ENCODE measurements at regions not wholly inside any gene's neighbourhood (a gene's known extent, or its start where the extent isn't known, plus 50 kb on each side); places are given as distances from the start of the nearest gene placed in this dataset.
"Not testable (repeated sequence)": the region's sequence is repeated elsewhere in the genome, so short reads cannot be mapped to it uniquely, and the experiment has no call there.

DNA sequence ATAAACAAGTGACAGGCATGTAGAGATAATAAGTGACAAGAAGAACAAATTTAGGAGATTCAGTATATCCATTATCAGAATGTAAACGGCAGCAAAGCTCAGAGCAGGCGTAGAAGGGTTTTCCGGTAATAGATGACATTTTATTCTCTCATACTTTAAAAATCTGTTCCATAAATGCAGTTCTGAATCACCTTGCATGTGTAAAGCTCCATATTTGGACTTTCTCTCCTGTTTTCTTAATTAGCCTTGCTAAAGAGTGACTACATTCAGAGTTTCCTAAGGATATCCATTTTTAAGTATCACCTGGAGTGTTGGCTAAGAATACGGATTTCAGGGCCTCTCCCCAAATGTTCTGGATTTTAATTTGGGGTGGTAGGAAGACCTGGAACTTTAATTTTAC is 122.0 kb downstream of the SPP2 start:
- intact Hi-C loops (cut with micrococcal nuclease; ENCODE audit: unreplicated experiment) = no loop called here
- H3K27me3 Mint-ChIP-seq (ENCODE audit: unreplicated experiment) = no peaks in the 10 kb centered on the region
- BruUV-seq (replicated peaks) = no TSS peak

DNA sequence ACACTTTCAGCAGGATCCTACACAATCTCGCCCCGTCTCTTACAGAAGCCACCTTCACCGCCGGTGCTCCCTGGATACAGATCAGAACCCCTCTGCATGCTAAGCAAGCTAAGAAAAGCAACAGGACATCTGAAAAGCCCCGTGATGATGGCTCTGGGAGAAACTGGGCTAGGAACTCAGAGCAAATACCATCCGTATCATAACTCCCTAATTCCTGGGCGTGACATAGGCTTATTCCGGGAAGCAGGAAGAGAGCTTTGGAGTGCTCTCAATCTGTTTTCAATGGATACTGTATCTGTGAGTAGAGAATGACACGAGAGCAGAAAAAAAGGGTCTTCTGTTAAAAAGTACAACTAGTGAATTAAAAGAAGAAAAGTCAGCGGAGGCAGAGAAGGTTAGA is 121.6 kb downstream of the SPP2 start:
- Mint-ChIP-seq H3K4me3 (ENCODE audit: low read depth, unreplicated experiment) (no peak overlapping the region), H3K27me3 (ENCODE audit: unreplicated experiment) (no peaks in the 10 kb centered on the region), H3K9me3 (ENCODE audit: low read depth, unreplicated experiment) (no peaks in the 10 kb centered on the region), H3K27ac (ENCODE audit: unreplicated experiment) (no peak overlapping the region), H3K4me1 (ENCODE audit: low read depth, unreplicated experiment) (peaks cover 23% of the 10 kb centered on the region), H3K36me3 (ENCODE audit: insufficient read depth, unreplicated experiment) (no peaks in the 10 kb centered on the region)
- no TSS peak for BruUV-seq (replicated peaks)
- CTCF ChIA-PET = no interaction called here
- no peak for DNase-seq
- intact Hi-C loops (cut with micrococcal nuclease; ENCODE audit: unreplicated experiment) = no loop called here
- TF ChIP-seq, protein P1, sequence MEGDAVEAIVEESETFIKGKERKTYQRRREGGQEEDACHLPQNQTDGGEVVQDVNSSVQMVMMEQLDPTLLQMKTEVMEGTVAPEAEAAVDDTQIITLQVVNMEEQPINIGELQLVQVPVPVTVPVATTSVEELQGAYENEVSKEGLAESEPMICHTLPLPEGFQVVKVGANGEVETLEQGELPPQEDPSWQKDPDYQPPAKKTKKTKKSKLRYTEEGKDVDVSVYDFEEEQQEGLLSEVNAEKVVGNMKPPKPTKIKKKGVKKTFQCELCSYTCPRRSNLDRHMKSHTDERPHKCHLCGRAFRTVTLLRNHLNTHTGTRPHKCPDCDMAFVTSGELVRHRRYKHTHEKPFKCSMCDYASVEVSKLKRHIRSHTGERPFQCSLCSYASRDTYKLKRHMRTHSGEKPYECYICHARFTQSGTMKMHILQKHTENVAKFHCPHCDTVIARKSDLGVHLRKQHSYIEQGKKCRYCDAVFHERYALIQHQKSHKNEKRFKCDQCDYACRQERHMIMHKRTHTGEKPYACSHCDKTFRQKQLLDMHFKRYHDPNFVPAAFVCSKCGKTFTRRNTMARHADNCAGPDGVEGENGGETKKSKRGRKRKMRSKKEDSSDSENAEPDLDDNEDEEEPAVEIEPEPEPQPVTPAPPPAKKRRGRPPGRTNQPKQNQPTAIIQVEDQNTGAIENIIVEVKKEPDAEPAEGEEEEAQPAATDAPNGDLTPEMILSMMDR (IDR thresholded peaks at IDR 0.05; ENCODE audit: unreplicated experiment) = no peak

More for the DNA sequence above, 122.0 kb downstream of the SPP2 start:
- TF ChIP-seq, protein P1 (IDR thresholded peaks at IDR 0.05; ENCODE audit: unreplicated experiment) = no peak
- H3K27ac Mint-ChIP-seq (ENCODE audit: unreplicated experiment) = no peak overlapping the region
- no peaks in the 10 kb centered on the region for H3K9me3 Mint-ChIP-seq (ENCODE audit: low read depth, unreplicated experiment)
- H3K36me3 Mint-ChIP-seq (ENCODE audit: insufficient read depth, unreplicated experiment) = no peaks in the 10 kb centered on the region
- DNase-seq = no peak
- H3K4me3 Mint-ChIP-seq (ENCODE audit: low read depth, unreplicated experiment) = no peak overlapping the region
- peaks cover 23% of the 10 kb centered on the region for H3K4me1 Mint-ChIP-seq (ENCODE audit: low read depth, unreplicated experiment)
- CTCF ChIA-PET = no interaction called here

DNA sequence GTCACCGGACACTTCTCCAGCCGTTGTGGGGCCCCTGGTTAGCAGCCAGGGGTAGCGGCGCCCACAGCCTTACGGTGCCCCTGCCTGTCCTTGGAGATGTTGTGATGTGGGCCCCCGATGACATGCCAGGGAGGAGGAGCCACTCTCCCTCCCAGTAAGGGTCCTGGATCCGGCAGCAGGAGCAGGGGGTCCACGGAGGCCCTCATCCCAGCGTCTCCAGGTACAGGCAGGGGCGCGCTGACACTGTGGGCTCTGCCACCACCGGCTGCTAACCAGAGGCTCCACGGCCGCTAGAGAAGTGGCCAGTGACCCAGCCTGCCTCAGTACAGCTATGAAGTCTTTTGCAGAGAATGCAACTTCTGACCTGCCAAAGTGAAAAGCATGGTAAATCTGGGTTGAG is 121.2 kb downstream of the SPP2 start:
- DNase-seq = no peak

DNA sequence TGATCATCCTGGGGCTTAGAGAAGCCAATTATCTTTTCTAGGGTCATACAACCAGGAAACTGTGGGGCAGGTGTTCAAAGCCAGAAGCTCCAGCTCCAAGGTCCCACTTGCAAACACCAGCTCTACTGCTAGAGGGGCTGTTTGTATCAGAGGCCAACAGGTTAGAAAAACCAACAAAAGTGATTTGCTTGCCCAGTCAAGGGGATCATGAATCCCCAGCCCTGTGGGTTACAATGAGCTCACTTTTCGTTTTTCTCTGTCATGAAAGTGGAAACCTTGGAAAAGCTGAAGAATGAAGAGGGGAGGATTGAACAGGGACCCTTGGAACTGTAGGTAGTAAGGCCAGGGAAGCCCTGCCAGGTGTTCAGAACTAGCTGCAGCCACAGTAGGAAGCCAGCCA is 119.2 kb downstream of the SPP2 start:
- peak overlapping the region; percentile 61 for H3K27ac Mint-ChIP-seq (ENCODE audit: unreplicated experiment)

More for the DNA sequence above, 121.2 kb downstream of the SPP2 start:
- no peaks in the 10 kb centered on the region for H3K27me3 Mint-ChIP-seq (ENCODE audit: unreplicated experiment)
- TF ChIP-seq, protein P1 (IDR thresholded peaks at IDR 0.05; ENCODE audit: unreplicated experiment) = no peak
- BruUV-seq (replicated peaks) = no TSS peak
- H3K36me3 Mint-ChIP-seq (ENCODE audit: insufficient read depth, unreplicated experiment) = no peaks in the 10 kb centered on the region
- H3K4me3 Mint-ChIP-seq (ENCODE audit: low read depth, unreplicated experiment) = no peak overlapping the region
- H3K9me3 Mint-ChIP-seq (ENCODE audit: low read depth, unreplicated experiment) = no peaks in the 10 kb centered on the region
- intact Hi-C loops (cut with micrococcal nuclease; ENCODE audit: unreplicated experiment) = no loop called here
- peaks cover 23% of the 10 kb centered on the region for H3K4me1 Mint-ChIP-seq (ENCODE audit: low read depth, unreplicated experiment)
- CTCF ChIA-PET = no interaction called here
- H3K27ac Mint-ChIP-seq (ENCODE audit: unreplicated experiment) = no peak overlapping the region

DNA sequence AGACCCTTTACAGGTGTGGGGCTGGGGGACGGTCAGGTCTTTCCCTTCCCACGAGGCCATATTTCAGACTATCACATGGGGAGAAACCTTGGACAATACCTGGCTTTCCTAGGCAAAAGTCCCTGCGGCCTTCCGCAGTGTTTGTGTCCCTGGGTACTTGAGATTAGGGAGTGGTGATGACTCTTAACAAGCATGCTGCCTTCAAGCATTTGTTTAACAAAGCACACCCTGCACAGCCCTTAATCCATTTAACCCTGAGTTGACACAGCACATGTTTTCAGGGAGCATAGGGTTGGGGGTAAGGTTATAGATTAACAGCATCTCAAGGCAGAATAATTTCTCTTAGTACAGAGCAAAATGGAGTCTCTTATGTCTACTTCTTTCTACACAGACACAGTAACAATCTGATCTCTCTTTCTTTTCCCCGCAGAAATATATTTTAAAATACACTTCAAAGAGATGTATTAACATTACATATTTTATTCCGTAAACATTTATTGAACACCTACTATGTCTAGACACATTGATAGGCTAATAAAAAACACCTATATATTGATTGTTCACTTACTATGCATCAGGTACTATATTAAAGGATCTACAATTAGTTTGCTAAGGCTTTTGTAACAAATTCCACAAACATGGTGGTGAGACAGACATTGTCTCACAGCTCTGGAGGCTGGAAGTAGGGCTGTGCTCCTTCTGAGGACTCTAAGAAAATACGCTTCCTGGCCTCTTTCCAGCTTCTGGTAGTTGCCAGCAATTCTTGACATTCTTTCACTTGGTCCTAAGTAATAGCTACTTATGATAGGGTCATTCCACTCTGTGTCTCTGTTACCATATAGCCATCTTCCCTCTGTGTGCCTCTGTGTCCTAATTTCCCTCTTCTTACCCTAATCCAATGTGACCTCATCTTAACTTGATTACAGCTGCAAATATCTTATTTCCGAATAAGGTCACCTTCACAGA is 118.4 kb downstream of the SPP2 start:
- intact Hi-C loops (cut with micrococcal nuclease; ENCODE audit: unreplicated experiment); BruUV-seq (replicated peaks); H3K9me3 Mint-ChIP-seq (ENCODE audit: low read depth, unreplicated experiment); H3K36me3 Mint-ChIP-seq (ENCODE audit: insufficient read depth, unreplicated experiment); H3K27me3 Mint-ChIP-seq (ENCODE audit: unreplicated experiment); H3K4me3 Mint-ChIP-seq (ENCODE audit: low read depth, unreplicated experiment): not testable (repeated sequence)
- peaks cover 33% of the 10 kb centered on the region for H3K4me1 Mint-ChIP-seq (ENCODE audit: low read depth, unreplicated experiment)
- peak overlapping the region; percentile 61 for H3K27ac Mint-ChIP-seq (ENCODE audit: unreplicated experiment)
- DNase-seq = peak; percentile 61
- CTCF ChIA-PET = interaction anchor here (0.7 kb wide), 1 partner anchor 73 kb away, joined by 3 read pairs; no protein-coding TSS in a partner anchor

More for the DNA sequence above, 119.2 kb downstream of the SPP2 start:
- H3K9me3 Mint-ChIP-seq (ENCODE audit: low read depth, unreplicated experiment) = no peaks in the 10 kb centered on the region
- no peak overlapping the region for H3K4me3 Mint-ChIP-seq (ENCODE audit: low read depth, unreplicated experiment)
- no peaks in the 10 kb centered on the region for H3K36me3 Mint-ChIP-seq (ENCODE audit: insufficient read depth, unreplicated experiment)
- no TSS peak for BruUV-seq (replicated peaks)
- H3K27me3 Mint-ChIP-seq (ENCODE audit: unreplicated experiment) = no peaks in the 10 kb centered on the region
- intact Hi-C loops (cut with micrococcal nuclease; ENCODE audit: unreplicated experiment) = no loop called here
- no peak for DNase-seq
- TF ChIP-seq, protein P1 (IDR thresholded peaks at IDR 0.05; ENCODE audit: unreplicated experiment) = no peak
- peaks cover 33% of the 10 kb centered on the region for H3K4me1 Mint-ChIP-seq (ENCODE audit: low read depth, unreplicated experiment)
- CTCF ChIA-PET = interaction anchor here (0.6 to 0.7 kb wide), 3 partner anchors 72 to 253 kb away, joined by 3 to 4 read pairs (median 3); no protein-coding TSS in a partner anchor

Measured in Calu3 (cell line).